ENCODE measurements at regions not wholly inside any gene's neighbourhood (a gene's known extent, or its start where the extent isn't known, plus 50 kb on each side); places are given as distances from the start of the nearest gene placed in this dataset.

- no peak overlapping the region for H3K9ac ChIP-seq (ENCODE audit: extremely low read depth, insufficient read length, low read length)
- no peak overlapping the region for H2BK120ac ChIP-seq (ENCODE audit: low read depth, low read length, poor library complexity, severe bottlenecking)
- Mint-ChIP-seq H3K27ac (peak overlapping the region in 1 of 3 experiments; percentile 68; a peak in 2 of 7 replicates), H3K36me3 (ENCODE audit: insufficient read depth in 1 of 3, low read depth in 3 of 3) (no peaks in the 10 kb centered on the region), H3K9me3 (no peaks in the 10 kb centered on the region; a peak in 1 of 5 replicates), H3K27me3 (ENCODE audit: low read depth) (peaks cover 15% of the 10 kb centered on the region), H3K4me3 (no peak overlapping the region), H3K4me1 (peaks cover 0 to 4% of the 10 kb centered on the region in 2 experiments; a peak in 2 of 4 replicates)
- no peaks in the 10 kb centered on the region for H3K4me1 ChIP-seq (ENCODE audit: insufficient read depth, low read length)
- H3T11ph ChIP-seq (ENCODE audit: low read length): no peak overlapping the region
- no peak overlapping the region for H3K4ac ChIP-seq (ENCODE audit: low read depth, low read length)
- H2AK5ac ChIP-seq (ENCODE audit: insufficient read length, low read length): no peak overlapping the region
- H3K9me3 ChIP-seq (ENCODE audit: control insufficient read depth, low read depth, low read length): no peaks in the 10 kb centered on the region
- no peak overlapping the region for H2BK15ac ChIP-seq (ENCODE audit: low read depth, low read length)
- DNase-seq: no peak
- H4K8ac ChIP-seq (replicated peaks; ENCODE audit: insufficient read length, low read depth, low read length): peak overlapping the region; percentile 74
- TF ChIP-seq CTCF (conservative IDR thresholded peaks at IDR 0.05): no peak
- no peaks in the 10 kb centered on the region for H4K20me1 ChIP-seq (ENCODE audit: control insufficient read depth, insufficient read depth, insufficient read length)
- no peak overlapping the region for H3K56ac ChIP-seq (ENCODE audit: insufficient read length, low read depth, low read length)
- WGBS (ENCODE audit: extremely low coverage, insufficient read length, low lambda C conversion rate): no CpG with 5 or more reads among the region's 8 CpGs
- H3K27me3 ChIP-seq (ENCODE audit: insufficient read depth, low read length): no peaks in the 10 kb centered on the region
- H3K14ac ChIP-seq (ENCODE audit: insufficient read depth, low read length): no peak overlapping the region
- peaks cover 3% of the 10 kb centered on the region for H3K23me2 ChIP-seq (ENCODE audit: insufficient read length, low read depth, low read length, poor library complexity, severe bottlenecking)
- H4K5ac ChIP-seq (ENCODE audit: insufficient read length, low read depth, low read length): peak overlapping the region; percentile 67
- no peak overlapping the region for H2BK20ac ChIP-seq (ENCODE audit: low read depth, low read length, poor library complexity, severe bottlenecking)
- no peak overlapping the region for H3K23ac ChIP-seq (ENCODE audit: insufficient read length, low read depth, low read length)
- H3K18ac ChIP-seq (ENCODE audit: insufficient read length, low read depth, low read length): peak overlapping the region; percentile 38
- no peak overlapping the region for H3K4me2 ChIP-seq (ENCODE audit: insufficient read depth, insufficient read length, low read length)
- no peaks in the 10 kb centered on the region for H3K79me2 ChIP-seq (ENCODE audit: insufficient read depth, low read length)
- H2BK12ac ChIP-seq (ENCODE audit: insufficient read length, low read depth, low read length): no peak overlapping the region
- H3K79me1 ChIP-seq (ENCODE audit: insufficient read depth, low read depth, low read length, poor library complexity, severe bottlenecking): no peaks in the 10 kb centered on the region
- no peak overlapping the region for H3K27ac ChIP-seq (ENCODE audit: insufficient read length, low read depth, low read length)
- no peak overlapping the region for H4K91ac ChIP-seq (ENCODE audit: insufficient read length, low read depth, low read length)
- H2BK5ac ChIP-seq (ENCODE audit: insufficient read length, low read length): no peak overlapping the region
- H2AFZ ChIP-seq (ENCODE audit: low read length): no peak overlapping the region
Observed at GRCh38 chr17:79280010-79280409, 205.4 kb downstream of the ENGASE start.

All from H9 (cell line).